HEK293 (cell line): ENCODE measurements at regions not wholly inside any gene's neighbourhood (a gene's known extent, or its start where the extent isn't known, plus 50 kb on each side); places are given as distances from the start of the nearest gene placed in this dataset.

Experiments used
- CTCF ChIP-seq: fragments of 450-650 bp; formaldehyde crosslinking; IDR thresholded peaks from 2 replicates; pipeline ENCODE4 v1.5.1; 2016; ENCODE audit warnings: missing biosample characterization, missing genetic modification characterization
- REST ChIP-seq: fragments of 450-650 bp; formaldehyde crosslinking; IDR thresholded peaks from 2 replicates; pipeline ENCODE4 v1.5.1; 2016; ENCODE audit warnings: missing biosample characterization, missing genetic modification characterization
- ZBTB10 ChIP-seq: fragments of 450-650 bp; formaldehyde crosslinking; IDR thresholded peaks from 2 replicates; pipeline ENCODE4 v1.5.1; 2016; ENCODE audit warnings: missing biosample characterization, missing genetic modification characterization
- ZNF335 ChIP-seq: fragments of 450-650 bp; formaldehyde crosslinking; conservative IDR thresholded peaks from 2 replicates; pipeline ENCODE4 v1.5.1; 2016; ENCODE audit warnings: missing biosample characterization, missing genetic modification characterization
- ZNF707 ChIP-seq: fragments of 450-650 bp; formaldehyde crosslinking; IDR thresholded peaks from 2 replicates; pipeline ENCODE4 v1.5.1; 2016; ENCODE audit warnings: missing biosample characterization, missing genetic modification characterization

- TF ChIP-seq CTCF (tag by site-specific recombination) (no peak), ZBTB10 (tag by site-specific recombination) (no peak), REST (tag by site-specific recombination) (no peak), ZNF707 (tag by site-specific recombination) (no peak), ZNF335 (tag by site-specific recombination) (no peak)
Observed at GRCh38 chr13:79900356-79900755, 419.4 kb downstream of the NDFIP2 start.
